ENCODE measurements at regions not wholly inside any gene's neighbourhood (a gene's known extent, or its start where the extent isn't known, plus 50 kb on each side); places are given as distances from the start of the nearest gene placed in this dataset.

- POLR2A ChIA-PET, result no interaction called here
Observed at GRCh38 chr3:99425930-99426329, 212.5 kb upstream of the COL8A1 start.

GRCh38 chr3:99419116-99419515 is 219.3 kb upstream of the COL8A1 start:
- no peak for TF ChIP-seq CTCF (IDR thresholded peaks at IDR 0.05; ENCODE audit: insufficient read depth, low read length, missing control alignments)
- CTCF ChIA-PET, result interaction anchor here (0.6 to 1.2 kb wide), 2 partner anchors 21 to 96 kb away, joined by 3 read pairs; no protein-coding TSS in a partner anchor
- H3K4me3 ChIP-seq (ENCODE audit: low read depth, low read length), result no peak overlapping the region
- peak; percentile 77 for DNase-seq (ENCODE audit: low read depth, low spot score)
- POLR2A ChIA-PET, result no interaction called here

More at GRCh38 chr3:99425930-99426329, 212.5 kb upstream of the COL8A1 start:
- no peak for DNase-seq (ENCODE audit: low read depth, low spot score)
- no peak overlapping the region for H3K4me3 ChIP-seq (ENCODE audit: low read depth, low read length)
- no peak for TF ChIP-seq CTCF (IDR thresholded peaks at IDR 0.05; ENCODE audit: insufficient read depth, low read length, missing control alignments)
- CTCF ChIA-PET, result no interaction called here

GRCh38 chr3:99418709-99419108 is 219.7 kb upstream of the COL8A1 start:
- no peak for DNase-seq (ENCODE audit: low read depth, low spot score)
- H3K4me3 ChIP-seq (ENCODE audit: low read depth, low read length), result no peak overlapping the region
- no peak for TF ChIP-seq CTCF (IDR thresholded peaks at IDR 0.05; ENCODE audit: insufficient read depth, low read length, missing control alignments)
- ChIA-PET POLR2A (no interaction called here), CTCF (interaction anchor here (0.6 to 1.2 kb wide), 2 partner anchors 22 to 96 kb away, joined by 3 read pairs; no protein-coding TSS in a partner anchor)

- DNase-seq (ENCODE audit: low read depth, low spot score), result no peak
- H3K4me3 ChIP-seq (ENCODE audit: low read depth, low read length), result no peak overlapping the region
- TF ChIP-seq CTCF (IDR thresholded peaks at IDR 0.05; ENCODE audit: insufficient read depth, low read length, missing control alignments), result no peak
- ChIA-PET POLR2A (no interaction called here), CTCF (no interaction called here)
Observed at GRCh38 chr3:99418209-99418635, 220.2 kb upstream of the COL8A1 start.

- no peak overlapping the region for H3K4me3 ChIP-seq (ENCODE audit: low read depth, low read length)
- ChIA-PET POLR2A (interaction anchor here (1.3 kb wide), 1 partner anchor 223 kb away, joined by 3 read pairs; no protein-coding TSS in a partner anchor), CTCF (interaction anchor here (1.3 kb wide), 1 partner anchor 86 kb away, joined by 3 read pairs; no protein-coding TSS in a partner anchor)
- no peak for TF ChIP-seq CTCF (IDR thresholded peaks at IDR 0.05; ENCODE audit: insufficient read depth, low read length, missing control alignments)
- DNase-seq (ENCODE audit: low read depth, low spot score), result no peak
Observed at GRCh38 chr3:99413504-99413903, 224.9 kb upstream of the COL8A1 start.

GRCh38 chr3:99410789-99411311 is 227.5 kb upstream of the COL8A1 start:
- ChIA-PET CTCF (interaction anchor here (1.1 to 1.6 kb wide), 3 partner anchors 10 to 387 kb away, joined by 3 to 5 read pairs (median 3); no protein-coding TSS in a partner anchor), POLR2A (interaction anchor here (1.4 to 1.5 kb wide), 2 partner anchors 15 to 248 kb away, joined by 3 to 6 read pairs; no protein-coding TSS in a partner anchor)
- peak; percentile 77 for DNase-seq (ENCODE audit: low read depth, low spot score)
- no peak for TF ChIP-seq CTCF (IDR thresholded peaks at IDR 0.05; ENCODE audit: insufficient read depth, low read length, missing control alignments)
- H3K4me3 ChIP-seq (ENCODE audit: low read depth, low read length), result no peak overlapping the region; the same call in 1 of the 2 replicates

Data from AG04449 (cell line).